ENCODE measurements at regions not wholly inside any gene's neighbourhood (a gene's known extent, or its start where the extent isn't known, plus 50 kb on each side); places are given as distances from the start of the nearest gene placed in this dataset.

- DNase-seq = no peak
These were observed 114.5 kb downstream of the MAT2B start for GRCh38 chr5:163619951-163620350.

- DNase-seq = no peak
These were observed 117.4 kb downstream of the MAT2B start for GRCh38 chr5:163622799-163623198.

- no peak for DNase-seq
These were observed 118.1 kb downstream of the MAT2B start for GRCh38 chr5:163623524-163623923.

- no peak for DNase-seq
These were observed 118.6 kb downstream of the MAT2B start for GRCh38 chr5:163623986-163624385.

- no peak for DNase-seq
These were observed 119.0 kb downstream of the MAT2B start for GRCh38 chr5:163624431-163624830.

GRCh38 chr5:163626904-163627434 lies 121.5 kb downstream of the MAT2B start:
- no peak for DNase-seq

GRCh38 chr5:163631856-163632255 lies 126.4 kb downstream of the MAT2B start:
- DNase-seq = no peak

- no peak for DNase-seq
These were observed 128.6 kb downstream of the MAT2B start for GRCh38 chr5:163633926-163634460.

- DNase-seq = no peak
These were observed 130.2 kb downstream of the MAT2B start for GRCh38 chr5:163635631-163636030.

GRCh38 chr5:163642904-163643303 lies 137.5 kb downstream of the MAT2B start:
- no peak for DNase-seq

- no peak for DNase-seq
These were observed 140.3 kb downstream of the MAT2B start for GRCh38 chr5:163645421-163646416.

GRCh38 chr5:163649514-163649913 lies 144.1 kb downstream of the MAT2B start:
- no peak for DNase-seq

- no peak for DNase-seq
These were observed 148.1 kb downstream of the MAT2B start for GRCh38 chr5:163653526-163653925.

GRCh38 chr5:163658702-163659567 lies 153.5 kb downstream of the MAT2B start:
- DNase-seq = no peak

GRCh38 chr5:163659568-163659902 lies 154.1 kb downstream of the MAT2B start:
- DNase-seq = no peak

- no peak for DNase-seq
These were observed 155.1 kb downstream of the MAT2B start for GRCh38 chr5:163660486-163660885.

- DNase-seq = no peak
These were observed 155.9 kb downstream of the MAT2B start for GRCh38 chr5:163661360-163661759.

GRCh38 chr5:163670036-163670435 lies 164.6 kb downstream of the MAT2B start:
- DNase-seq = no peak

GRCh38 chr5:163677092-163677491 lies 171.7 kb downstream of the MAT2B start:
- DNase-seq = no peak

GRCh38 chr5:163682234-163682633 lies 176.8 kb downstream of the MAT2B start:
- DNase-seq = no peak

GRCh38 chr5:163687414-163687813 lies 182.0 kb downstream of the MAT2B start:
- no peak for DNase-seq

GRCh38 chr5:163692091-163692490 lies 186.7 kb downstream of the MAT2B start:
- no peak for DNase-seq

All from amygdala (tissue), 56 donors.